ENCODE measurements at regions not wholly inside any gene's neighbourhood (a gene's known extent, or its start where the extent isn't known, plus 50 kb on each side); places are given as distances from the start of the nearest gene placed in this dataset.
"Not testable (repeated sequence)": the region's sequence is repeated elsewhere in the genome, so short reads cannot be mapped to it uniquely, and the experiment has no call there.

- TF ChIP-seq, protein P1, sequence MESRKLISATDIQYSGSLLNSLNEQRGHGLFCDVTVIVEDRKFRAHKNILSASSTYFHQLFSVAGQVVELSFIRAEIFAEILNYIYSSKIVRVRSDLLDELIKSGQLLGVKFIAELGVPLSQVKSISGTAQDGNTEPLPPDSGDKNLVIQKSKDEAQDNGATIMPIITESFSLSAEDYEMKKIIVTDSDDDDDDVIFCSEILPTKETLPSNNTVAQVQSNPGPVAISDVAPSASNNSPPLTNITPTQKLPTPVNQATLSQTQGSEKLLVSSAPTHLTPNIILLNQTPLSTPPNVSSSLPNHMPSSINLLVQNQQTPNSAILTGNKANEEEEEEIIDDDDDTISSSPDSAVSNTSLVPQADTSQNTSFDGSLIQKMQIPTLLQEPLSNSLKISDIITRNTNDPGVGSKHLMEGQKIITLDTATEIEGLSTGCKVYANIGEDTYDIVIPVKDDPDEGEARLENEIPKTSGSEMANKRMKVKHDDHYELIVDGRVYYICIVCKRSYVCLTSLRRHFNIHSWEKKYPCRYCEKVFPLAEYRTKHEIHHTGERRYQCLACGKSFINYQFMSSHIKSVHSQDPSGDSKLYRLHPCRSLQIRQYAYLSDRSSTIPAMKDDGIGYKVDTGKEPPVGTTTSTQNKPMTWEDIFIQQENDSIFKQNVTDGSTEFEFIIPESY (IDR thresholded peaks at IDR 0.05) = not testable (repeated sequence)
- not testable (repeated sequence) for TF ChIP-seq ZNF687 (IDR thresholded peaks at IDR 0.05); FOXK2 (IDR thresholded peaks at IDR 0.05); POLR2AphosphoS5 (IDR thresholded peaks at IDR 0.05; ENCODE audit: low read length); CBFB (IDR thresholded peaks at IDR 0.05; ENCODE audit: low read depth); TARDBP (IDR thresholded peaks at IDR 0.05; ENCODE audit: borderline replicate concordance)
- TF ChIP-seq, protein P2, sequence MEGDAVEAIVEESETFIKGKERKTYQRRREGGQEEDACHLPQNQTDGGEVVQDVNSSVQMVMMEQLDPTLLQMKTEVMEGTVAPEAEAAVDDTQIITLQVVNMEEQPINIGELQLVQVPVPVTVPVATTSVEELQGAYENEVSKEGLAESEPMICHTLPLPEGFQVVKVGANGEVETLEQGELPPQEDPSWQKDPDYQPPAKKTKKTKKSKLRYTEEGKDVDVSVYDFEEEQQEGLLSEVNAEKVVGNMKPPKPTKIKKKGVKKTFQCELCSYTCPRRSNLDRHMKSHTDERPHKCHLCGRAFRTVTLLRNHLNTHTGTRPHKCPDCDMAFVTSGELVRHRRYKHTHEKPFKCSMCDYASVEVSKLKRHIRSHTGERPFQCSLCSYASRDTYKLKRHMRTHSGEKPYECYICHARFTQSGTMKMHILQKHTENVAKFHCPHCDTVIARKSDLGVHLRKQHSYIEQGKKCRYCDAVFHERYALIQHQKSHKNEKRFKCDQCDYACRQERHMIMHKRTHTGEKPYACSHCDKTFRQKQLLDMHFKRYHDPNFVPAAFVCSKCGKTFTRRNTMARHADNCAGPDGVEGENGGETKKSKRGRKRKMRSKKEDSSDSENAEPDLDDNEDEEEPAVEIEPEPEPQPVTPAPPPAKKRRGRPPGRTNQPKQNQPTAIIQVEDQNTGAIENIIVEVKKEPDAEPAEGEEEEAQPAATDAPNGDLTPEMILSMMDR (IDR thresholded peaks at IDR 0.05 in 2 of 3, conservative IDR thresholded peaks at IDR 0.05 in 1 of 3; ENCODE audit: control insufficient read depth in 2 of 3, extremely low read depth in 1 of 3, insufficient read depth in 1 of 3, low read depth in 3 of 3, low read length in 3 of 3) = not testable (repeated sequence)
Measured at GRCh38 chr9:39484292-39484691, 128.8 kb downstream of the SPATA31A1 start.

Data from GM12878 (cell line).